NCI-H446 treated with DMSO at 0.1 percent for 48 hours (cell line): ENCODE measurements at regions not wholly inside any gene's neighbourhood (a gene's known extent, or its start where the extent isn't known, plus 50 kb on each side); places are given as distances from the start of the nearest gene placed in this dataset.
A peak's percentile ranks its signal among the peaks of the same experiment; 100 is the strongest.

Experiments used
- DNase-seq: peaks from one replicate; lab custom pipeline; 2025; lab: John Stamatoyannopoulos, UW

DNA sequence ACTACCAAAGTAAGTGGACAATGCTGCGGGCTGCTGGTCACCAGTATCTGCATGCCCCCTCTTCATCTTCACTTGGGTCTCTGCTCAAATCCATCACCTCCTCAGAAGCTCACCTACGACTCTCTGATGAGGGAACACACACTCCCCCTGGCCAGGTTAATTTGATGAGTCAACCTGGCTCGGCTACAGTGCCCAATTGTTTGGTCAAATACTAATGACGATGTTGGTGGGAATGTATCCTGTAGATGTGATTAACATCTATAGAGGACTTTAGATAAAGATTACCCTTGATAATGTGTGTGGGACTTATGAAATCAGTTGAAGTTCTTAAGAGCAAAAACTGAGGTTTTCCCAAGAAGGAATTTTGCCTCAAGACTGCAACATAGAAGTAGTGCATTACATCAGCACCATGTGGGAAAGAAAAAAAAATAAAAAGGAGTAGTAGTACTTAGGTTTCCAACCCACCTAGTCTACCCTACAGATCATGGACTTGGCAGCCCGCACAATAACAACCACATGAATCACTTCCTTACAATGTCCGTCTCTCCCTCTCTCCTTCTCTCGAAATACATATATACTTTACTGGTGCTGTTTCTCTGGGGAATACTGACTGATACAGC lies 467.3 kb downstream of the DNAH5 start:
- no peak for DNase-seq

- DNase-seq: no peak
Observed at GRCh38 chr5:13472842-13473241, 471.6 kb downstream of the DNAH5 start.

DNA sequence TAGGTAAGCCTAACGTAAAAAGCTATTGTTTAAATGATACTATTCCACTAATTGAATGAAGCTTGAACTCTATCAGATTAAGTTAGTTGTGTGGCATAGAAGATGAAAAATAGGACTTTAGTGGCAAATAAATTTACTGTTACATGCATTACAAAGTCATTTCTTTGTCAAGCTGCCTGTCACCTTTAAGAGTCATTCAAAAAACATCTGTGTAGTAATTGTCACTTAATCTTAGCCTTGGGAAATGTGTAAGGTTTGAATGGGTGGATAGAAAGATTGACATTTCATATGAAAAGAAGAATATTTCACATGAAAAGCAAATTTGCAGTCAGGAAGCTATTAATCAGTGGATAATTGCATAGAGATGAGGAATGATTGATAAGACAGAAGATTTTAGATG lies 473.5 kb downstream of the DNAH5 start:
- no peak for DNase-seq

GRCh38 chr5:13470263-13470662 lies 474.2 kb downstream of the DNAH5 start:
- no peak for DNase-seq

DNA sequence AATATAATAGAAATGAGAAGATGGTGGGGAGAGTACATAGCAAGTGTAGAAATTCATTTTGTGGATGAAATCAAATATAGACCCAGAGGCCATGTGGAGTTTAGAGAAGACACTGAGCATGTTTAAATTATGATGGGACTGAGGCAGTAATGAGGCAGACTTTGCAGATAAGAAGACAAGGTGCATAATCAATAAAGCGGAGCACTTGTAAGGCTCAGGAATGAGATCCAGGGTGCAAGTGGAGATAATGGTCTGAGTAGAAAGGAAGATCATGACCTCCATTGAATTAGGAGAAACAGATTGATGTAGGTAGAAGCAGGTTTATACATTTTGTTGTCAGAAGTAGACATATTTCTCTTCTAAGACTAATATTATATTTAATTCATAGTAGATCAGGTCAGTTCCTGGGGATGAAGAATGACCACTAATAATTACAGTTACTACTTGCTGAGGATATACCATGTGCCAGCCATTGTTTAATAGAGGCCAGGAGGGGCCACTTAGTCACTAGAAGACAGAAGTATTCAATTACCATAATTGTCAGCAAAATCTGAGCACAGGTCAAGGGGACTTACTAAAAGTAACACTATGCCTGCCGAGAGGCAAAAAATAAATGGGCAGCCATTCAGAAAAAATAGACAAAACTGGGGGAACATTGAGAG lies 479.8 kb downstream of the DNAH5 start:
- DNase-seq: no peak

DNA sequence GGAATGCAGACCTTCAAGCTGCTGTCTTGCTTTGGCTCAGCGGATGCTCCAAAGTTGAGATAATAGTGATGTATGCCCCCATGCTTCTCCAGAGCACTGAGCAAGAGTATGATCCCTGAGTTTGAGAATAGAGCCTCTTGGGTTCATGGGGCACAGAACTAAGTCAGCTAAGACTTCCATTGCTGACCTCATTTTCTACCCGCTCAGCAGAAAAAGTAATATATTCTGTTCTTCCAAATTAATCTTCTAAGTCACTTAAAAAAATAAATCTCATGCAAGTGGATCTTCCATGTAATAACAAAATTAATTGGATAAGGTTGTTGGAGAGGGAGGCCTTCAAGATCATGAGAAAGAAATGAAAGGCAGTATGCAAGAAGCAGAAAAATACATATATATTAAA lies 483.9 kb downstream of the DNAH5 start:
- no peak for DNase-seq

- DNase-seq: no peak
Observed at GRCh38 chr5:13454050-13454449, 490.4 kb downstream of the DNAH5 start.

DNA sequence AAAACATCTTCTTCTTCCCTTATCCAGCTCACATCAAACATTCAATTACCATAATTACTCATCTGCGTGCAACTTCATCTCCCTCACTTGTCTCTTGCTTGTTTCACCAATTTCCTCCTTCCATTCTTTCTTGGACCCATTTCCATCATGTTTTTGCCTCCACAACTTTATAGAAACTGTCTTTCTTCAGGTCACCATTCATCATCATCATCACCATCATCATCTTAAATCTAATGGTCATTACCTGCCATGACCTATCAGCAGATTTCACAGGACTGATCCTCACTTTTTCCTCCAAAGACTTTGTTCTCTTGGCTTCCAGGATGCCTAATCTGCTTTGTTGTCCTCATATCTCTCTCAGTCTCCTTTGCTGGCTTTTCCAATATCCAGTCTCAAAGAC lies 495.6 kb downstream of the DNAH5 start:
- DNase-seq: no peak

GRCh38 chr5:13439430-13439829 lies 505.1 kb downstream of the DNAH5 start:
- no peak for DNase-seq

DNA sequence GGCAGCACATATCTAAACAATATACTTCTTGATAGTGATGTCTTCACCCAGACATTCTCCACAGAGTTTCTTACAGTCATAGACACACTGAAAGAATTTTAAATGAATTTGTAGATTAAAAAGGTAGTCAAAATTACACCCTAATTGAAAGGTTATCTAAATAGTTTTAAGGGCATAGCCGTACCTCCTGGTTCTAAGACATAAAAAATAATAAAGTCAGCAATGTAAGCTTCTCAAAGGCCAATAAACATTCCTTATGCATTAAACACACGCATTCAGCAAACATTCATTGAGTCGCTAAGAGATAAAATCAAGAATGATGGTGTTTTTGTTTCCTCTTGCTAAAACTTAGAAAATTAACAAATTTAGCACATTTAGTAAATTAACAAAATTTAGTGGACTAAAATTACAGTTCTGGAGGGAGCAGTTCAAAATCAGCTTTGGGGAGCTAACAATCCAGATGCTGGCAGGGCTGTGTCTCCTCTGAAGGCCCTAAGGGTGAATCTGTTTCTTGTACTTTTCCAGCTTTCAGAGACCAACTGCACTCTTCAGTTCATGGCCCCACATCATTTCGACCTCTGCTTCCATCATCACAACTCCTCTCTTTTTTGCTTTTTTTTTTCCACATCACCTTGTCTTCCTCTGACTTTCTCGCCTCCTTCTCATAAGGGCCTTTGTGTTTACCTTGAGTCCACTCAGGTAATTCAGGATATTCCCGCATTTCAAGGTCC lies 516.5 kb downstream of the DNAH5 start:
- DNase-seq: no peak

GRCh38 chr5:13412040-13412595 lies 532.4 kb downstream of the DNAH5 start:
- no peak for DNase-seq

DNA sequence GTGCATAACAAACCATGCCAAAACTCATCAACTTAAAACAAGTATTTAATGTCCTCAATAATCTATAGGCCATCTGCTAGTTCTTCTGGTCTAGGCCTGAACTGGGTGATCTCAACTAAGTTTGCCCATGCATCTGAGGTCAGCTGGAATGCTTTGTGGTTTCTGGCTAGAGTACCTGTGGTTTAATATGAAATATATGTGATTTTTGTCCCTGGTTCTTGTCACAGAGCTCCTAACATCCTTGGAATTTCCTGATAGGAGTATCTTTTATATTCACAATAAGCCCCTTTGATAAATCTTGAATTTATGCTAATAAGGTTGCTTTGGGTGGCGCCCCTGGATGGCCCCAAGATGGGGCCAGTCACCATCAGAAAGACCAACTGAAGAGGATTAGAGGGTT lies 535.9 kb downstream of the DNAH5 start:
- no peak for DNase-seq

DNA sequence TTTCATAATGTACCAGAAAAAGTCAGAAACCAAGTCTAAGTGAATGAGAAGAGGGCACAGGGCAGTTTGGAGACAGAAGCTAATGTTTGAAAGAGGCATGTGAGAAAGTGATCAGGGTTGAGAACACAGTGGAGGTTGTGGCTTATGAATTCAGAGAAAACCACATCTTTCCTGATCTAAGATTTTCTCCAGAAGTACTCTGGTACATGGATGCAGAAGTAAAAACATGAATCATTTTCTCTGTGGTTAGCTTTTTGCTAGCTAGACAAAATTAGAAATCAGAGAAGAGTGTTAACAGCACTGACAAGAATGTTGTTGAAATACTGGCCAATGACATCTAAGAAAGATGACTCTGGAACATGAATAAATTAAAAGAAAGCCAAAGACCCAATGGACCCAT lies 541.1 kb downstream of the DNAH5 start:
- no peak for DNase-seq

DNA sequence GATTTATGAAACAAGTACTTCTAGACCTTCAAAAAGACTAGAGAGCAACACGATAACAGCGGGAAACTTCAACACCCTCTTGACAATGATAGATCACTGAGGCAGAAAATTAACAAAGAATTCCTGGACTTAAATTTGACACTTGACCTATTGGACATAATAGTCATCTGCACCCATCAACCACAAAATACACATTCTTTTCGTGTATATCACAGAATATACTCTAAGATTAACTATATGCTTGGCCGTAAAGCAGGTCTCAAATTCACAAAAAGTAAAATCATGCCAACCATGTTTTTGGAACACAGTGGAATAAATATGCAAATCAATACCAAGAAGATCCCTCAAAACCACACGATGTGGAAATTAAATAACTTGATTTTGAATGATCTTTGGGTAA lies 559.4 kb downstream of the DNAH5 start:
- no peak for DNase-seq

DNA sequence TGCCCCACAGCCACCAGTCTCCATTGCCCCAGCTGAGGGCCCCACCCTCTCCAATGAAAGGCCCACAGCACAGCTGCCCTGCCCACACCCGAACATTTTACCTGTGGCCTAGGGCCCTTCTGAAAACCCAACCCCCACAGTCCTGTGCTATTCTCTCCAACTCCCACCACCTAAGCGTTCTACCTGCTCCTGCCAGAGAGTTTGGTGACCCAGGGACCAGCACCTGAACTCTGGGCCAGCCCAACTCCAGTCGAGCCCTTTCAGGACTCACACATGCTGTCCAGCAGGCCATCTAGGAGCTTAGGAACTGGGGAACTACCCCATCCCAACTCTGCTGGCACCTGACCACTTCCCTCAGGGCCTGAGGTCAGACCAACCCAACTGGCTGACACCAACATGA lies 562.3 kb downstream of the DNAH5 start:
- DNase-seq: no peak

DNA sequence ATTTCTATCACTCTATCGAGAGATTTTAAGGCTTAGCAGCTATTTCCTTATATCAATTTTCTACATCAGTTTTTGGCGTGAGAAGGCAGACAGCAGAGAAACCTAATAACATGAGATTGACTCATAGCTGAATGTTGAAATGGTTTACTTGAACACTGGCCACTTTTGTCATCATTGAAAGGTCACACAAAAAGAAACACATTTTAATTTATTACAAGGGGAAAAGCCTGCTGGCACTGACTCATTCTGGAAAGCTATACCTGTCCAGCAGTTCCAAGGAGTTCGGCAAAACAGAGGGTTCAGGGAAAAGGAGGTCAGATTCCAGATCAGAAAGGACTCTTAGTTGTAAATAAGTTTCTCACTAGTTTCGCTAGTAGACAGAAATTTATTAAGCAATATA lies 566.4 kb downstream of the DNAH5 start:
- DNase-seq: no peak

- DNase-seq: no peak
Observed at GRCh38 chr5:13359344-13359743, 585.1 kb downstream of the DNAH5 start.

DNA sequence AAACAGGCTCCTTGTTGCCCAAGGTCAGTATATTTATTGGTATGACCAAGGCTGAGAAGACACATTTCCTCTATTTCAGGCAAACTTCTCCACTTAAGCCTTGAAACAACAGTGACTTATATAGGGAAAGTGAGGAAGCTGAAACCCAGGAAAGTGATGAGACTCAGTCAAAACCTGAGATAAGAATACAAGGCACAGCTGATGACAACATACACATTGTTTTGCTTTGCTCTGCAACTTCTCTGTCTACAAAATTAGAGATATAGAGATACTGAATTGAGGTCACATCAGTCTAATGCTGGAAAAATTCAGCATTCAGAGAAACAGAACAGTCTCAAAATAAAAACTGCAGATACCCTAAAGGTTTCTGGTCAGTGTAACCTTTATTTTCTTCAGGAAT lies 586.1 kb downstream of the DNAH5 start:
- no peak for DNase-seq

- DNase-seq: peak; percentile 7
Observed at GRCh38 chr5:13357929-13358328, 586.6 kb downstream of the DNAH5 start.

GRCh38 chr5:13356226-13356625 lies 588.3 kb downstream of the DNAH5 start:
- DNase-seq: no peak

DNA sequence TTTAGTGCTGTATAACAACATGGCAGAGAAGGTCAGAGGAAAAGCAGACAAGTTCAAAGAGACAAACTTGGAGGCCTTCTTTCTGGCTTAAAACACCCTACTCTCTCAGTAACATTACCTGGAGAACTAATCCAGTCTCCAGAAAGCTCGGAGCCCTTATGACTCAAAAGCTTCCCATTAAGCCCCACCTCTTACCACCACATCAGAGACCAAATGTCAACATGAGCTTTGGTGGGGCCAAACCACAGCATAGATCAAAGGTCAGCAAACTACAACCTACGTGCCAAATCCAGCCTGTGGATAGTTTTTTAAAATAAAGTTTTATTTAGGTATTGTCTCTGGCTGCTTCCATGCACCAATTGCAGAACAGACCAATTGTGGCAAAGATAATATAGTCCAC lies 589.9 kb downstream of the DNAH5 start:
- no peak for DNase-seq

DNA sequence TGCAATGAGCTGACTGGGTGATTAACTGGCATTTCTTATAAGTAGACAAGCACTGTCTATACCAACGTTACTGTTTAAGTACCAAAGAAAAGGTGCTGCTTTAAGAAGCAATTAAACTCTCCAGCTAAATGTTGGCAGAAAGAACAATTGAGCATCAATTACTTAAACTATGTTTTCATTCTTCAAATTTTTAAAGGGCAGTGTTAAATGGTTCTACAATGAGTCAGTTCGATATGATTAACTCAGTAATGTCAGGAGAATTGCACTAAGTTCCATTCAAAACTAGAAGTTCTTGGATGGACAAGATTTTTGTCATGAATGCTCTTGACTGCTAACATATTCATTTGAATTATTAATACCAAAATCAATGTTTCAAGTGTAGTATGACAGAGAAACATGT lies 593.7 kb downstream of the DNAH5 start:
- DNase-seq: no peak

DNA sequence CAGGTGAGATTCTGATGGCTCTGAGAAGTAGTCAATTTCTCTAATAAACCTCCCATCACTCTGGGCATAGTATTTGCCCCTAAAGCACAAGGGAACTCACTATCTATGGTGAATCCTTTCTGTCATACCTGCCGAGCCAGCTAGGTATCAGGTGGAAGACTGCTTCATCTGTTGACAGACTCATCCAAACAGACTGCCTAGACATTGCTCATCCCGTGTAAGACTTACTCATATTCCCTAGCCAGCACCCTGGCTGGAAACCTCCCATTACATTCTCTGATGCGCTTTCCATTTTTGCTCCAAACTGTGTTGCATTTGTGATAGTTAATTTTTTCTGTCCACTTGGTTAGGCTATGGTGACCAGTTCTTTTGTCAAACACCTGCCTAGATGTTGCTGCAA lies 595.9 kb downstream of the DNAH5 start:
- no peak for DNase-seq
